WI38 (cell line): ENCODE measurements at regions not wholly inside any gene's neighbourhood (a gene's known extent, or its start where the extent isn't known, plus 50 kb on each side); places are given as distances from the start of the nearest gene placed in this dataset.

Source experiments
- H3K4me3 ChIP-seq: 2 replicates; pipeline ENCODE4 v1.5.1; 2011; ENCODE audit warnings: low read depth, mild to moderate bottlenecking, control low read depth, low read length
- TF ChIP-seq, protein P1 (sequence below): IDR thresholded peaks from 2 replicates; pipeline ENCODE4 v1.5.1; 2012; ENCODE audit warnings: low read depth, mild to moderate bottlenecking, control low read depth, low read length

DNA sequence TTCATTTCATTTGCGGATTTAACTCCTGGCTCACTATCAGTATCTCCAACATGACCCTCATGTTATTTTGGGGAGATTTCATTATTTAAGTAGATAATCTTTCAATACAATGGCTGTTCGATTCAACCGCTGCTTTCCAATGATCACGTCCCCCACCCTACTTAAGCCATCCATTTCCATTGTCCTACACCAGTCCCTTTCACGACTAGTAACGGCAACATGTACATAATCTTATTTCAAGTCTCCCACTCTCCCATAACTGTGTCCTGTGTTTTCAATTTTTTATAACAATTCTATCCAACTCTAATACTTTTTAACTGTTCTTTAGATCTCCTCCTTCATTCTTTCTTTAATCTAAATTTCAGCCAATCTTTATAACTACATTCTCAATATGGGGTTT lies 890.8 kb upstream of the MAP3K7 start:
- H3K4me3 ChIP-seq: no peak overlapping the region
- TF ChIP-seq, protein P1, sequence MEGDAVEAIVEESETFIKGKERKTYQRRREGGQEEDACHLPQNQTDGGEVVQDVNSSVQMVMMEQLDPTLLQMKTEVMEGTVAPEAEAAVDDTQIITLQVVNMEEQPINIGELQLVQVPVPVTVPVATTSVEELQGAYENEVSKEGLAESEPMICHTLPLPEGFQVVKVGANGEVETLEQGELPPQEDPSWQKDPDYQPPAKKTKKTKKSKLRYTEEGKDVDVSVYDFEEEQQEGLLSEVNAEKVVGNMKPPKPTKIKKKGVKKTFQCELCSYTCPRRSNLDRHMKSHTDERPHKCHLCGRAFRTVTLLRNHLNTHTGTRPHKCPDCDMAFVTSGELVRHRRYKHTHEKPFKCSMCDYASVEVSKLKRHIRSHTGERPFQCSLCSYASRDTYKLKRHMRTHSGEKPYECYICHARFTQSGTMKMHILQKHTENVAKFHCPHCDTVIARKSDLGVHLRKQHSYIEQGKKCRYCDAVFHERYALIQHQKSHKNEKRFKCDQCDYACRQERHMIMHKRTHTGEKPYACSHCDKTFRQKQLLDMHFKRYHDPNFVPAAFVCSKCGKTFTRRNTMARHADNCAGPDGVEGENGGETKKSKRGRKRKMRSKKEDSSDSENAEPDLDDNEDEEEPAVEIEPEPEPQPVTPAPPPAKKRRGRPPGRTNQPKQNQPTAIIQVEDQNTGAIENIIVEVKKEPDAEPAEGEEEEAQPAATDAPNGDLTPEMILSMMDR: no peak

DNA sequence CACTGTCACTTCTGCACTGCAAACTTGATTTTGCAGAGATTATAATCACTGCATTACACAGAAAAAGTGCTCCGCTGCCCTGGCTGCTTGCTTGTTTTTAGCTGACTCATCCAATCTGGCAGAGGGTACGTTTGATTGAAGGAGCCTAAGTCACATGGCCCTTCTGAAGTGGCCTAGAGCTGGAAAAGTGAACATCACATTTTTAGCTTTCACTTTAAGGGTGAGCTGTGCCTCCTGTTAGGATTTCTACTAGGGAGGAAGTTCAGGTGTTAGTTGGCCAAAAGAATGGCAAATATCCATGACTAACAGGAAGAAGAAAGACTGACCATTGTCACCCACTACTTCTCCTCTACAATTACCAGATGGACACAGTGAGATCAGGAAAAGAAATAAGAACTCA lies 889.1 kb upstream of the MAP3K7 start:
- H3K4me3 ChIP-seq: 0 out of 2 replicates have a peak overlapping the region, but pooled peaks have one; percentile 7
- TF ChIP-seq, protein P1: no peak

DNA sequence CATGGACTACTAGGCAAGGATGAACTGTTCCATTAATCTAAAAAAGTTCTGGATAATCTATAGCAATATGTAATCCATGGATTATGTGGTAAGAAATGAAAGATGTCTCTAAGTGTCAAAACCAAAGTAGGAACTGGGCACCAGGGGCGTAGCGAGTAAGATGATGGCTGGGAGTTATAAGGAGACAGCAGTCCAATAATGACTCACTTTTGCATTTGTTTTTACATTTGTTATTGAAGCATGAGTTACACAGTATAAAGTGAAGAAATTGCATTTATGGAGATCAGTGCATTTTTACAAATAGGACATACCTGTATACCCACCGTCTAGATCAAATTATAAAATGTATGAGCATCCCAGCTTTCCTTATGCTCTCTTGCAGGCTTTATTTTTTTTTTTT lies 878.5 kb upstream of the MAP3K7 start:
- TF ChIP-seq, protein P1: no peak
- H3K4me3 ChIP-seq: no peak overlapping the region

DNA sequence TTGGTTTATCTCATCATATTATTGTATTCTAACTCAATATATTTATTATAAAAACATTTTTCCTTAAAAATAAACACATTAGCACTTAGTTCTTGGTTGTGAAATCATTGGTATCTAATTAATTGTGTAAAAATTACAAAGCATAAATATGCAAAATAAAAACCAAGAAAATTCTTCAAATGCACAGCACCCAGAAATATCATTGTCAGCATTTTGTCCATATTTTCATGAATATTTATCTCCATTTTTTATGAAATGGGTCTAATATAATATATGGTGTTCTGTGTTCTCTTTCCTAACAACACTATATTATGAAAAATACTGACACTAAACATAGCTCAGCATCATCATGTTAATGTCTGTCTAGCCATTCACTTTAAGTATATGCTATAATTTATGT lies 877.8 kb upstream of the MAP3K7 start:
- TF ChIP-seq, protein P1: no peak
- no peak overlapping the region for H3K4me3 ChIP-seq

DNA sequence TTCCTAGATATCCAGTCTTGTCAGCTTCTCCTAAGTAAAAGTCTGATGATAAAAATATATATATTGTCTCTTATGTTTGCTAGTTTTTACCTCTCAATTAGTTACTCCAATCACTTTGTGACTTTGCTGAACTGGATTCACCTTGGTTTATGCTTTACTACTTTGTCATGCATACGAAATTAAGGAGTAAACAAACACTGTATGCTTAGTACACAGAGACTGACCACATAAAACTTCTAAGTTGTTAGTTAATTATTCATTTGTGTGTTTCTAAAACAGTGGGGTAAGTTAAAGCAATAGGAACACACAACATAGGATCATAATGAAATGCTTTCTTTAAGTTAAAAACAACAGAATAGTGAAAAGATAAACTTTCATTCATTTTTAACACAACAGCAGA lies 877.3 kb upstream of the MAP3K7 start:
- H3K4me3 ChIP-seq: no peak overlapping the region
- TF ChIP-seq, protein P1: no peak

DNA sequence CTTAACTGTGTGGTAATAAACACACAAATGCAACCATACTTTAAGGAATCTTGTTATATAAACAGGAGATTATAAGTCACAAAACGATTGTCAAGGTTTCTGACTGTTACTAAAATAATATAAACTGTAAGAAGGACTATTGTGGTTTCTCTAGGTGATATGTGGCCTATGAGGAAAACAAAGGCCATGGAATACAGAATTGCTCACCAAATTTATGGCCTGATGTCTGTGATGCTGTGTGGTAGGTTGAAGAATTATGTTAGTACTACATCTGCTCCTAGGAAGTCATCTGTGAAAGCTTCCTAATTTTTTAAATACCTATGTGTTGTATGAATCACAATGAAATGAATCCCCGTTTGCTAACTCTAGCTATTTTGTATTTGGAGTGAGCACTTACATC lies 875.4 kb upstream of the MAP3K7 start:
- TF ChIP-seq, protein P1: no peak
- no peak overlapping the region for H3K4me3 ChIP-seq

DNA sequence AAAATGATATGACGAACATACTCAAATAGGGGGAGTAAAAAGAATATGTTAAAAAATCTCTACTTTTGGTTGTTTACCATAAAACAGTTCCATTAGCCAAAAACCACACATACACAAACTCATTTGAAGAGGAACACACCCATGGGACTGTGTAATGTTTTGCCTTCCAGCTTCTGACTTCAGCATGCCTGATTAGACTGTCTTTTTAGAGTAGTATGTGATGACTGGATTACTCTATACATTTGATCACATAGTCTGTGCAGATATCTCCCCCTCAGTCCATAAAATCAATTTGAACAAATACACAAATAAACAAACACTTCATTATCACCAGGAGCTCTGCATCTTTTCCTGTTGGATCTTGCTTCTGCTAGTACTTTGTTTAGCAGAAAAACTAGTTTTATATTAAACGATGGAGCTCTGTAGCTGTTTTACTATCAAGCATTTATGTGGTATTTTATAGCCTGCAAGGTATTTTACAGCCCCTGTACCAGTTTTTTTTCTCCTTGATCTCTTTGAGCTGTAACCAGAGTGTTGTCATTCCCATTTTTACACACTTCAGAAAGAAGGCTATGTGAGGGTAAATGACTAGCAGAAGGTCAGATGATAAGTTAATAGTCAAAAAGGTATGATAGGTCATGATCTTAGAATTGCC lies 866.5 kb upstream of the MAP3K7 start:
- H3K4me3 ChIP-seq: no peak overlapping the region
- TF ChIP-seq, protein P1: no peak
